OCI-LY1 (cell line): ENCODE measurements at regions not wholly inside any gene's neighbourhood (a gene's known extent, or its start where the extent isn't known, plus 50 kb on each side); places are given as distances from the start of the nearest gene placed in this dataset.

Source experiments
- H2AFZ ChIP-seq: fragments of 200-600 bp; sonication (generic), shearing (Covaris generic); 2 replicates; pipeline ENCODE4 v1.6.0; 2014; ENCODE audit warnings: antibody characterized with exemption, mild to moderate bottlenecking, low read length
- H3F3A ChIP-seq: fragments of 200-600 bp; sonication (generic), shearing (Covaris generic); 2 replicates; pipeline ENCODE4 v1.6.0; 2014; ENCODE audit warnings: mild to moderate bottlenecking, antibody characterized with exemption, low read length, moderate library complexity; ENCODE audit not compliant: insufficient read depth
- H3K27ac ChIP-seq: fragments of 200-600 bp; sonication (generic); 2 replicates; pipeline ENCODE4 v1.5.1; 2014; ENCODE audit warnings: low read length, mixed run types, mild to moderate bottlenecking, low read depth; ENCODE audit not compliant: poor library complexity, severe bottlenecking
- H3K27me3 ChIP-seq: fragments of 200-600 bp; sonication (generic); 2 replicates; pipeline ENCODE4 v1.6.0; 2014; ENCODE audit warnings: antibody characterized with exemption, mild to moderate bottlenecking, low read length, moderate library complexity; ENCODE audit not compliant: insufficient read depth
- H3K36me3 ChIP-seq: fragments of 200-600 bp; sonication (generic); 2 replicates; pipeline ENCODE4 v1.6.1; 2014; ENCODE audit warnings: mild to moderate bottlenecking, antibody characterized with exemption, low read length, moderate library complexity, mixed read lengths; ENCODE audit not compliant: insufficient read depth
- H3K4me1 ChIP-seq: fragments of 200-600 bp; sonication (generic); 2 replicates; pipeline ENCODE4 v1.5.1; 2014; ENCODE audit warnings: mild to moderate bottlenecking, low read length, moderate library complexity; ENCODE audit not compliant: insufficient read depth, severe bottlenecking
- H3K4me2 ChIP-seq: fragments of 200-600 bp; sonication (generic), shearing (Covaris generic); 2 replicates; pipeline ENCODE4 v1.6.1; 2014; ENCODE audit warnings: low read length
- H3K4me3 ChIP-seq: fragments of 200-600 bp; sonication (generic); 2 replicates; pipeline ENCODE4 v1.5.1; 2014; ENCODE audit warnings: low read length, low read depth, mild to moderate bottlenecking, mixed read lengths; ENCODE audit not compliant: poor library complexity, severe bottlenecking
- H3K79me2 ChIP-seq: fragments of 200-600 bp; shearing (Covaris generic); 2 replicates; pipeline ENCODE4 v1.6.1; 2016; ENCODE audit warnings: mixed run types, low read length, mixed read lengths; ENCODE audit not compliant: insufficient read depth
- H3K9ac ChIP-seq: fragments of 200-600 bp; sonication (generic), shearing (Covaris generic); 2 replicates; pipeline ENCODE4 v1.6.1; 2014; ENCODE audit warnings: mild to moderate bottlenecking, low read length, mixed read lengths
- H3K9me2 ChIP-seq: fragments of 200-600 bp; sonication (generic), shearing (Covaris generic); 2 replicates; pipeline ENCODE4 v1.6.1; 2014; ENCODE audit warnings: low read depth, mild to moderate bottlenecking, low read length, mixed read lengths
- H3K9me3 ChIP-seq: fragments of 200-600 bp; shearing (Covaris generic); 2 replicates; pipeline ENCODE4 v1.6.1; 2014; ENCODE audit warnings: low read length, mixed read lengths
- H4K20me1 ChIP-seq: fragments of 200-600 bp; sonication (generic), shearing (Covaris generic); 2 replicates; pipeline ENCODE4 v1.6.0; 2016; ENCODE audit warnings: mild to moderate bottlenecking, low read length; ENCODE audit not compliant: insufficient read depth
- CTCF ChIP-seq: fragments of 200-600 bp; sonication (generic), shearing (Covaris generic); IDR thresholded peaks from 2 replicates; pipeline ENCODE4 v1.5.1; 2017; ENCODE audit warnings: mild to moderate bottlenecking, antibody characterized with exemption, low read length, moderate library complexity, mixed read lengths
- EZH2 ChIP-seq: fragments of 200-600 bp; sonication (generic), shearing (Covaris generic); IDR thresholded peaks from 2 replicates; pipeline ENCODE4 v1.8.0; 2017; ENCODE audit warnings: borderline replicate concordance, mixed run types, mild to moderate bottlenecking, antibody characterized with exemption, low read length, moderate library complexity, mixed read lengths

DNA sequence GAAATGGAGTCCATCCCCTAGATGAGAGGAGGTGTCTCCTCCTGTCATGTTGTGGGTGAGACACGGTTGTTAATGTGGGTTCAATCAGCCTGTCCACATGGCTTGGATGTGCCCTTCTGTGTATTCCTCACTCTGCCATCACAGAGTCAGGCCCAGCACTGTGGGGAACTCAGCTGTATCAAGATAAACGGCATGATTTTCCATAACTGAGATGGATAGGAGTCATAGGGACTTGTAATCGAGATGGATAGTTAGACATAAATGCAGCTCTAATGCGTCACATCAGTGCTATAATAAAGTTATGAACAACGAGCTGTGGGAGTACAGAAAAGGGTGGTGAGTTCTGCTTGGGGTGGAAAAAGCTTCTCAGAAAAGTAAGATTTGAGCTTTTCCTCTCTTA, 152.9 kb downstream of the RWDD3 start:
- Histone ChIP-seq H3K4me3 (no peak overlapping the region), H2AFZ (no peak overlapping the region), H3K79me2 (no peaks in the 10 kb centered on the region), H3K9me3 (no peaks in the 10 kb centered on the region), H3K27ac (no peak overlapping the region), H3K9ac (no peak overlapping the region), H3K4me1 (no peaks in the 10 kb centered on the region), H3K4me2 (no peak overlapping the region), H3K36me3 (no peaks in the 10 kb centered on the region), H3F3A (no peaks in the 10 kb centered on the region), H3K9me2 (no peaks in the 10 kb centered on the region), H4K20me1 (no peaks in the 10 kb centered on the region), H3K27me3 (no peaks in the 10 kb centered on the region)
- no peak for TF ChIP-seq EZH2
- no peak for TF ChIP-seq CTCF

DNA sequence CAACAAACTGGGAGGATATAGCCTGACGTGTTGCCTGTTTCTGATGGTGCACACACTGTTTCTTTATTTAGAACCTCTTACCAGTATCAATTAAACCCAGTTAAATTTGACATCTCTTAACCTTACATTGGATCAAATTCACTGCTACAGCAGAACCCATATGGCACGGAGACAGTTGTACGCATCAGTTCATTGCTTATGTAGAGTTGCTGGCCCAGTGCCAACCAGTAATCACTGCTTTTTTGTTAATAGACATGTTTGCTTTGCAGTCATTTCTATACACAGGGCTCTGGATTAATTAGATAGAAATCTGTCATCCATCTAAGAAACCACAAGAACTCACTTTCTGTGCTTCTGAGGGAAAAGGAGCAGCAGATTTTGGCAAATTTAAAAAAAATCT, 154.0 kb downstream of the RWDD3 start:
- Histone ChIP-seq H3K4me2 (no peak overlapping the region), H3K4me1 (no peaks in the 10 kb centered on the region), H3F3A (no peaks in the 10 kb centered on the region), H4K20me1 (no peaks in the 10 kb centered on the region), H3K27me3 (no peaks in the 10 kb centered on the region), H2AFZ (no peak overlapping the region), H3K79me2 (no peaks in the 10 kb centered on the region), H3K9me3 (no peaks in the 10 kb centered on the region), H3K4me3 (no peak overlapping the region), H3K9ac (no peak overlapping the region), H3K27ac (no peak overlapping the region), H3K36me3 (no peaks in the 10 kb centered on the region), H3K9me2 (no peaks in the 10 kb centered on the region)
- TF ChIP-seq EZH2 (no peak), CTCF (no peak)

GRCh38 chr1:95393434-95393833, 159.4 kb downstream of the RWDD3 start:
- no peak overlapping the region for H3K9ac ChIP-seq
- H3K4me1 ChIP-seq, result no peaks in the 10 kb centered on the region
- no peak overlapping the region for H3K4me3 ChIP-seq
- H3K79me2 ChIP-seq, result no peaks in the 10 kb centered on the region
- H3K9me2 ChIP-seq, result no peaks in the 10 kb centered on the region
- no peaks in the 10 kb centered on the region for H3K36me3 ChIP-seq
- no peaks in the 10 kb centered on the region for H4K20me1 ChIP-seq
- H2AFZ ChIP-seq, result no peak overlapping the region
- no peaks in the 10 kb centered on the region for H3K27me3 ChIP-seq
- H3F3A ChIP-seq, result no peaks in the 10 kb centered on the region
- TF ChIP-seq EZH2 (no peak), CTCF (no peak)
- no peak overlapping the region for H3K27ac ChIP-seq
- no peak overlapping the region for H3K4me2 ChIP-seq
- no peaks in the 10 kb centered on the region for H3K9me3 ChIP-seq
